B cell (primary cell): ENCODE measurements at regions not wholly inside any gene's neighbourhood (a gene's known extent, or its start where the extent isn't known, plus 50 kb on each side); places are given as distances from the start of the nearest gene placed in this dataset.

Experiments
- ATAC-seq: fragments of 200-7000 bp; cut with Tn5 transposase; one replicate; pipeline ENCODE4 v1.10.0; 2021; ENCODE audit warnings: low read depth, mild to moderate bottlenecking, moderate number of reproducible peaks, moderate library complexity
- CTCF ChIA-PET: fragments of 350-600 bp; sonication (Branson Sonifier 250); formaldehyde crosslinking; loops from one replicate; lab custom pipeline; 2021; ENCODE audit warnings: antibody characterized with exemption, inconsistent platforms; lab: Charles Lee
- POLR2A ChIA-PET: fragments of 350-600 bp; sonication (Branson Sonifier 250); formaldehyde crosslinking; loops from one replicate; lab custom pipeline; 2021; ENCODE audit warnings: antibody characterized with exemption; lab: Charles Lee
- DNase-seq: peaks from one replicate; pipeline ENCODE4 v3.0.0; 2013
- H2AFZ ChIP-seq: 2 replicates; pipeline ENCODE4 v1.6.1; 2012; ENCODE audit warnings: mild to moderate bottlenecking, low read depth, low read length; ENCODE audit not compliant: insufficient read depth, poor library complexity, severe bottlenecking
- H3K27ac ChIP-seq, 2 donors: 1 replicate in 1 of 2; 2 replicates in 1 of 2; pipeline ENCODE4 v1.5.1; 2012 to 2013; ENCODE audit warnings: low read length in 2 of 2, mild to moderate bottlenecking in 2 of 2, moderate library complexity in 1 of 2
- H3K27me3 ChIP-seq, 4 experiments: fragments of 200-600 bp in 1 of 4; sonication (generic) in 1 of 4; replicated peaks in 1 of 4; 1 replicate in 2 of 4; 2 replicates in 2 of 4; pipeline versions ENCODE4 v1.6.1 to v1.7.0; 2013 to 2016; ENCODE audit warnings: low read length in 3 of 4, mild to moderate bottlenecking in 2 of 4, mixed read lengths in 1 of 4, moderate library complexity in 1 of 4; ENCODE audit not compliant: insufficient read depth in 4 of 4, control insufficient read depth in 3 of 4; ENCODE audit errors: control extremely low read depth in 1 of 4
- H3K36me3 ChIP-seq, 2 experiments: replicated peaks in 1 of 2; 1 replicate in 1 of 2; 2 replicates in 1 of 2; pipeline versions ENCODE4 v1.6.1 to v1.7.1; 2013; ENCODE audit warnings: low read length in 1 of 2; ENCODE audit not compliant: insufficient read depth in 2 of 2, control insufficient read depth in 1 of 2; ENCODE audit errors: control extremely low read depth in 1 of 2, extremely low read depth in 1 of 2
- H3K4me1 ChIP-seq, 2 donors: fragments of 200-600 bp in 1 of 2; sonication (generic) in 1 of 2; 1 replicate in 1 of 2; 2 replicates in 1 of 2; pipeline versions ENCODE4 v1.5.1 to v1.6.1; 2013 to 2017; ENCODE audit warnings: low read length in 2 of 2; ENCODE audit not compliant: control insufficient read depth in 2 of 2, insufficient read depth in 2 of 2
- H3K4me2 ChIP-seq: replicated peaks from 2 replicates; pipeline ENCODE3; 2012; ENCODE audit warnings: mild to moderate bottlenecking, low read depth, low read length; ENCODE audit not compliant: poor library complexity, severe bottlenecking
- H3K4me3 ChIP-seq, 5 experiments: fragments of 200-600 bp in 1 of 5; sonication (generic) in 1 of 5; 1 replicate in 3 of 5; 2 replicates in 2 of 5; pipeline versions ENCODE4 v1.5.1 to v1.7.0; 2011 to 2016; ENCODE audit warnings: low read length in 4 of 5, mild to moderate bottlenecking in 4 of 5, low read depth in 2 of 5, control low read depth in 1 of 5, moderate library complexity in 1 of 5; ENCODE audit not compliant: insufficient read depth in 1 of 5; ENCODE audit errors: control extremely low read depth in 1 of 5, extremely low read depth in 1 of 5
- H3K79me2 ChIP-seq: fragments of 200-600 bp; sonication (generic); one replicate; pipeline ENCODE4 v1.6.0; 2016; ENCODE audit warnings: low read length; ENCODE audit not compliant: control insufficient read depth, insufficient read depth
- H3K9ac ChIP-seq: fragments of 200-600 bp; sonication (generic); 2 replicates; pipeline ENCODE4 v1.6.1; 2017; ENCODE audit warnings: mild to moderate bottlenecking, low read length, moderate library complexity
- H3K9me3 ChIP-seq, 3 donors: one replicate each; pipeline versions ENCODE4 v1.6.1 to v1.7.1; 2013; ENCODE audit warnings: low read length in 2 of 3; ENCODE audit not compliant: control insufficient read depth in 2 of 3, insufficient read depth in 1 of 3; ENCODE audit errors: control extremely low read depth in 1 of 3
- H4K20me1 ChIP-seq: 2 replicates; pipeline ENCODE4 v1.6.0; 2012; ENCODE audit warnings: mild to moderate bottlenecking, low read length; ENCODE audit not compliant: insufficient read depth, control insufficient read depth, poor library complexity, severe bottlenecking
- H3K27ac Mint-ChIP-seq: one replicate; pipeline ENCODE4 v1.8.0; 2021; ENCODE audit warnings: mixed read lengths
- H3K27me3 Mint-ChIP-seq: one replicate; pipeline ENCODE4 v1.8.0; 2021; ENCODE audit warnings: mixed read lengths
- H3K4me1 Mint-ChIP-seq: one replicate; pipeline ENCODE4 v1.8.0; 2021; ENCODE audit warnings: mixed read lengths
- H3K4me3 Mint-ChIP-seq: one replicate; pipeline ENCODE4 v1.8.0; 2021; ENCODE audit warnings: mixed read lengths
- H3K9me3 Mint-ChIP-seq: one replicate; pipeline ENCODE4 v1.8.0; 2022; ENCODE audit warnings: mixed read lengths; ENCODE audit not compliant: insufficient read depth
- EZH2 ChIP-seq: IDR thresholded peaks from 2 replicates; pipeline ENCODE4 v1.6.1; 2012; ENCODE audit warnings: borderline replicate concordance, low read depth, mild to moderate bottlenecking, moderate library complexity, low read length; ENCODE audit not compliant: insufficient read depth, poor library complexity, severe bottlenecking
- WGBS: methylation state at CpG from one replicate; pipeline ENCODE4 v1.1.5; 2013; ENCODE audit warnings: missing lambda C conversion rate; ENCODE audit not compliant: insufficient coverage; 5-methylcytosine and 5-hydroxymethylcytosine counted together
- intact Hi-C: fragments of 100-400 bp; cut with micrococcal nuclease; formaldehyde crosslinking; loops from one replicate; pipeline ENCODE4 v1.10.0; 2022
- TF ChIP-seq, protein P1 (sequence below): fragments of 200-600 bp; IDR thresholded peaks from one replicate; pipeline ENCODE4 v1.8.0; 2022; ENCODE audit warnings: antibody characterized with exemption, mild to moderate bottlenecking

DNA sequence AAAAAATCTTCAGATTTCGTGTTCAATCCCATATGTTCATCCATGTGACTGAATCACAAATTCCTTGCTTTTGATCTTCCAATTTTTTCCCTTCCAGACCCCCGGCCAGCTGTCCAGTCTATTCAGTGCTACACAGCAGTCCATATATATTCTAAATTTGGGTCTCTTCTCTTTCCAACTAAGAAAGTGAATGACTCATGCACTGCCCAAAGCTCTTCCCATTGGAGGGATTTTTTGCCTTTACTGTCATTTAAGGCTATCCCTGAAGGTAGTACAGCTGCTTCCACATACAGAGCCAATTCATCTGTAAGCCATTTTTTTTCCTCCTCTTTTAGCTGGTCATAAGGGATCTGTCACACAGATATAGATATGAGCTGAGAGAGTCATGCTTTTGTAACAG is 478.3 kb downstream of the DMRT2 start:
- Mint-ChIP-seq H3K27ac (no peak overlapping the region), H3K4me1 (no peaks in the 10 kb centered on the region), H3K27me3 (no peaks in the 10 kb centered on the region), H3K9me3 (no peaks in the 10 kb centered on the region), H3K4me3 (no peak overlapping the region)
- Histone ChIP-seq H3K9ac (no peak overlapping the region), H3K4me3 (no peak overlapping the region), H3K36me3 (no peaks in the 10 kb centered on the region), H3K9me3 (no peaks in the 10 kb centered on the region), H3K27me3 (no peaks in the 10 kb centered on the region), H3K27ac (no peak overlapping the region), H3K79me2 (no peaks in the 10 kb centered on the region), H3K4me2 (no peak overlapping the region), H3K4me1 (no peaks in the 10 kb centered on the region), H4K20me1 (no peaks in the 10 kb centered on the region), H2AFZ (no peak overlapping the region)
- TF ChIP-seq, protein P1, sequence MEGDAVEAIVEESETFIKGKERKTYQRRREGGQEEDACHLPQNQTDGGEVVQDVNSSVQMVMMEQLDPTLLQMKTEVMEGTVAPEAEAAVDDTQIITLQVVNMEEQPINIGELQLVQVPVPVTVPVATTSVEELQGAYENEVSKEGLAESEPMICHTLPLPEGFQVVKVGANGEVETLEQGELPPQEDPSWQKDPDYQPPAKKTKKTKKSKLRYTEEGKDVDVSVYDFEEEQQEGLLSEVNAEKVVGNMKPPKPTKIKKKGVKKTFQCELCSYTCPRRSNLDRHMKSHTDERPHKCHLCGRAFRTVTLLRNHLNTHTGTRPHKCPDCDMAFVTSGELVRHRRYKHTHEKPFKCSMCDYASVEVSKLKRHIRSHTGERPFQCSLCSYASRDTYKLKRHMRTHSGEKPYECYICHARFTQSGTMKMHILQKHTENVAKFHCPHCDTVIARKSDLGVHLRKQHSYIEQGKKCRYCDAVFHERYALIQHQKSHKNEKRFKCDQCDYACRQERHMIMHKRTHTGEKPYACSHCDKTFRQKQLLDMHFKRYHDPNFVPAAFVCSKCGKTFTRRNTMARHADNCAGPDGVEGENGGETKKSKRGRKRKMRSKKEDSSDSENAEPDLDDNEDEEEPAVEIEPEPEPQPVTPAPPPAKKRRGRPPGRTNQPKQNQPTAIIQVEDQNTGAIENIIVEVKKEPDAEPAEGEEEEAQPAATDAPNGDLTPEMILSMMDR, result no peak
- no peak for TF ChIP-seq EZH2
- POLR2A ChIA-PET, result no interaction called here
- intact Hi-C loops, result no loop called here
- 85% methylated on average over 2 of the region's 2 CpGs for WGBS
- ATAC-seq, result no peak
- DNase-seq, result no peak
- CTCF ChIA-PET, result no interaction called here

DNA sequence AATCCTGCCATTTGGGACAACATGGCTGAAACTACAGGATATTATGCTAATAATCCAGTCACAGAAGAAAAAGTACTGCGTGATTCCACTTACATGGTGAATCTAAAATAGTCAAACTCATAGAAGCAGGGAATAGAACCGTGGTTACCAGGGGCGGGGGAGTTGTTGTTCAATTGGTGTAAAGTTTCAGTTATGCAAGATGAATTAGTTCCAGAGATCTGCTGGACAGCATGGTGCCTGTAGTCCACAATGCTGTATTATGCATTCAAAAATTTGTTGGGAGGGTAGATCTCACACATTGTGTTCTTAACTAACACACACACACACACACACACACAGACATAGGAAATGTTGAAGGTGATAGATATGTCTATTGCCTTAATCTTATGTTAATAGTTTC is 480.5 kb downstream of the DMRT2 start:
- no peak overlapping the region for H3K4me3 Mint-ChIP-seq
- POLR2A ChIA-PET, result no interaction called here
- no peak overlapping the region for H3K27ac ChIP-seq
- TF ChIP-seq EZH2, result no peak
- H2AFZ ChIP-seq, result no peak overlapping the region
- H3K36me3 ChIP-seq, result no peaks in the 10 kb centered on the region
- no peaks in the 10 kb centered on the region for H3K79me2 ChIP-seq
- ATAC-seq (no peak), DNase-seq (no peak)
- no peaks in the 10 kb centered on the region for H3K27me3 ChIP-seq
- no peaks in the 10 kb centered on the region for H4K20me1 ChIP-seq
- CTCF ChIA-PET, result no interaction called here
- no peaks in the 10 kb centered on the region for H3K4me1 ChIP-seq
- no peak overlapping the region for H3K4me2 ChIP-seq
- no peaks in the 10 kb centered on the region for H3K9me3 Mint-ChIP-seq
- intact Hi-C loops, result no loop called here
- no peak overlapping the region for H3K4me3 ChIP-seq
- H3K9me3 ChIP-seq, result no peaks in the 10 kb centered on the region
- H3K27me3 Mint-ChIP-seq, result no peaks in the 10 kb centered on the region
- H3K4me1 Mint-ChIP-seq, result no peaks in the 10 kb centered on the region
- H3K9ac ChIP-seq, result no peak overlapping the region
- H3K27ac Mint-ChIP-seq, result no peak overlapping the region
- no CpG with 5 or more reads among the region's 3 CpGs for WGBS
